Neural cell (in vitro differentiated cells): ENCODE measurements at regions not wholly inside any gene's neighbourhood (a gene's known extent, or its start where the extent isn't known, plus 50 kb on each side); places are given as distances from the start of the nearest gene placed in this dataset.

Source experiments
- H2AFZ ChIP-seq: fragments of 200-600, 300-800 bp; sonication (generic), shearing (Covaris generic); 2 replicates; pipeline ENCODE4 v1.6.0; 2014; ENCODE audit warnings: low read depth, mild to moderate bottlenecking, antibody characterized with exemption, low read length, moderate library complexity
- H3F3A ChIP-seq: fragments of 200-600 bp; shearing (Covaris generic); 2 replicates; pipeline ENCODE4 v1.6.1; 2016; ENCODE audit warnings: mild to moderate bottlenecking, moderate library complexity, mixed read lengths, antibody characterized with exemption, low read length; ENCODE audit not compliant: insufficient read depth, poor library complexity, severe bottlenecking
- H3K27ac ChIP-seq: fragments of 200-600, 300-800 bp; sonication (generic), shearing (Covaris generic); 2 replicates; pipeline ENCODE4 v1.5.1; 2014; ENCODE audit warnings: mild to moderate bottlenecking, low read length, moderate library complexity
- H3K27me3 ChIP-seq: fragments of 300-800, 200-600 bp; sonication (generic), shearing (Covaris generic); 2 replicates; pipeline ENCODE4 v1.6.0; 2014; ENCODE audit warnings: mild to moderate bottlenecking, low read depth, low read length, moderate library complexity; ENCODE audit not compliant: insufficient read depth
- H3K36me3 ChIP-seq: fragments of 300-800, 200-600 bp; sonication (generic), shearing (Covaris generic); 2 replicates; pipeline ENCODE4 v1.5.1; 2014; ENCODE audit warnings: mild to moderate bottlenecking, antibody characterized with exemption, low read length, moderate library complexity; ENCODE audit not compliant: insufficient read depth
- H3K4me2 ChIP-seq: fragments of 300-800, 200-600 bp; sonication (generic), shearing (Covaris generic); 2 replicates; pipeline ENCODE4 v1.6.0; 2014; ENCODE audit warnings: mild to moderate bottlenecking, low read length
- H3K4me3 ChIP-seq: fragments of 300-800, 200-600 bp; sonication (generic), shearing (Covaris generic); 2 replicates; pipeline ENCODE4 v1.5.1; 2014; ENCODE audit warnings: mild to moderate bottlenecking, low read length, moderate library complexity
- H3K79me2 ChIP-seq: fragments of 200-600 bp; shearing (Covaris generic); replicated peaks from 2 replicates; pipeline ENCODE4 v1.6.0; 2014; ENCODE audit warnings: mild to moderate bottlenecking, low read length, moderate library complexity; ENCODE audit not compliant: insufficient read depth
- H3K9ac ChIP-seq: fragments of 300-800, 200-600 bp; sonication (generic), shearing (Covaris generic); 2 replicates; pipeline ENCODE4 v1.6.1; 2016; ENCODE audit warnings: mild to moderate bottlenecking, low read length, mixed read lengths
- H3K9me2 ChIP-seq: fragments of 200-600 bp; shearing (Covaris generic); 2 replicates; pipeline ENCODE4 v1.6.1; 2016; ENCODE audit warnings: mild to moderate bottlenecking, low read length, mixed read lengths; ENCODE audit not compliant: insufficient read depth
- H3K9me3 ChIP-seq: fragments of 200-600, 300-800 bp; sonication (generic), shearing (Covaris generic); 2 replicates; pipeline ENCODE4 v1.6.1; 2016; ENCODE audit warnings: mild to moderate bottlenecking, mixed run types, low read length, moderate library complexity, mixed read lengths
- H4K20me1 ChIP-seq: fragments of 200-600 bp; shearing (Covaris generic); 2 replicates; pipeline ENCODE4 v1.6.1; 2016; ENCODE audit warnings: mild to moderate bottlenecking, mixed run types; ENCODE audit not compliant: insufficient read depth
- CTCF ChIP-seq: fragments of 450-650 bp; IDR thresholded peaks from 2 replicates; pipeline ENCODE4 v1.5.1; 2014; ENCODE audit warnings: antibody characterized with exemption, mild to moderate bottlenecking, moderate library complexity; ENCODE audit not compliant: poor library complexity, severe bottlenecking
- EP300 ChIP-seq: fragments of 450-650 bp; conservative IDR thresholded peaks from 2 replicates; pipeline ENCODE4 v1.6.1; 2014; ENCODE audit warnings: antibody characterized with exemption, mild to moderate bottlenecking, moderate library complexity; ENCODE audit not compliant: poor library complexity, severe bottlenecking
- EZH2 ChIP-seq: fragments of 200-600, 300-800 bp; shearing (Covaris generic), sonication (generic); IDR thresholded peaks from 2 replicates; pipeline ENCODE4 v1.6.1; 2014; ENCODE audit warnings: antibody characterized with exemption, low read length, borderline replicate concordance, mild to moderate bottlenecking; ENCODE audit not compliant: insufficient read depth, poor library complexity, severe bottlenecking
- MXI1 ChIP-seq: fragments of 450-650 bp; conservative IDR thresholded peaks from 2 replicates; pipeline ENCODE4 v1.6.1; 2014; ENCODE audit warnings: antibody characterized with exemption, mild to moderate bottlenecking; ENCODE audit not compliant: poor library complexity, severe bottlenecking
- POLR2AphosphoS5 ChIP-seq: IDR thresholded peaks from 2 replicates; pipeline ENCODE4 v1.6.1; 2012
- RAD21 ChIP-seq: fragments of 450-650 bp; conservative IDR thresholded peaks from 2 replicates; pipeline ENCODE4 v1.6.1; 2014; ENCODE audit warnings: antibody characterized with exemption, mild to moderate bottlenecking, moderate library complexity
- REST ChIP-seq: IDR thresholded peaks from 2 replicates; pipeline ENCODE4 v1.6.1; 2012; ENCODE audit warnings: borderline replicate concordance
- SMC3 ChIP-seq: fragments of 450-650 bp; conservative IDR thresholded peaks from 2 replicates; pipeline ENCODE4 v1.6.1; 2014; ENCODE audit warnings: antibody characterized with exemption, mild to moderate bottlenecking, moderate library complexity; ENCODE audit not compliant: poor library complexity
- TAF1 ChIP-seq: IDR thresholded peaks from 2 replicates; pipeline ENCODE4 v1.6.1; 2012; ENCODE audit warnings: low read depth

GRCh38 chr1:82245345-82246014 is 444.7 kb downstream of the ADGRL2 start:
- TF ChIP-seq POLR2AphosphoS5 (no peak), MXI1 (no peak), EP300 (no peak), REST (no peak), CTCF (no peak), RAD21 (no peak), EZH2 (no peak), SMC3 (no peak)
- Histone ChIP-seq H3K27me3 (no peaks in the 10 kb centered on the region), H3K9me3 (no peaks in the 10 kb centered on the region), H4K20me1 (no peaks in the 10 kb centered on the region), H2AFZ (no peak overlapping the region), H3K9ac (no peak overlapping the region), H3F3A (no peaks in the 10 kb centered on the region), H3K9me2 (no peaks in the 10 kb centered on the region), H3K4me2 (no peak overlapping the region), H3K27ac (no peak overlapping the region), H3K79me2 (no peaks in the 10 kb centered on the region), H3K4me3 (no peak overlapping the region), H3K36me3 (no peaks in the 10 kb centered on the region)

GRCh38 chr1:82240571-82240970 is 439.8 kb downstream of the ADGRL2 start:
- Histone ChIP-seq H3K4me2 (no peak overlapping the region), H3F3A (no peaks in the 10 kb centered on the region), H3K27ac (no peak overlapping the region), H2AFZ (no peak overlapping the region), H3K27me3 (no peaks in the 10 kb centered on the region), H3K9ac (no peak overlapping the region), H3K4me3 (no peak overlapping the region), H4K20me1 (no peaks in the 10 kb centered on the region), H3K9me2 (no peaks in the 10 kb centered on the region), H3K36me3 (no peaks in the 10 kb centered on the region), H3K9me3 (no peaks in the 10 kb centered on the region), H3K79me2 (no peaks in the 10 kb centered on the region)
- TF ChIP-seq MXI1 (no peak), TAF1 (no peak), POLR2AphosphoS5 (no peak), REST (no peak), SMC3 (no peak), RAD21 (no peak), EP300 (no peak), CTCF (no peak)
